HUES48 (cell line): ENCODE measurements at regions not wholly inside any gene's neighbourhood (a gene's known extent, or its start where the extent isn't known, plus 50 kb on each side); places are given as distances from the start of the nearest gene placed in this dataset.

ENCODE experiments used
- H3K27ac ChIP-seq: one replicate; pipeline ENCODE4 v1.7.0; 2013; ENCODE audit warnings: low read depth, low read length, inconsistent platforms
- H3K27me3 ChIP-seq: 2 replicates; pipeline ENCODE4 v1.6.1; 2013; ENCODE audit warnings: mild to moderate bottlenecking, low read length; ENCODE audit not compliant: control insufficient read depth, insufficient read depth
- H3K36me3 ChIP-seq: 2 replicates; pipeline ENCODE4 v1.6.1; 2013; ENCODE audit warnings: low read length; ENCODE audit not compliant: control insufficient read depth, insufficient read depth
- H3K4me1 ChIP-seq: 2 replicates; pipeline ENCODE4 v1.6.1; 2013; ENCODE audit warnings: mild to moderate bottlenecking, low read length; ENCODE audit not compliant: control insufficient read depth, insufficient read depth
- H3K4me3 ChIP-seq: 2 replicates; pipeline ENCODE4 v1.5.1; 2013; ENCODE audit warnings: mild to moderate bottlenecking, low read depth, low read length
- H3K9ac ChIP-seq: 2 replicates; pipeline ENCODE4 v1.6.1; 2013; ENCODE audit warnings: mild to moderate bottlenecking, low read depth, low read length, moderate library complexity
- H3K9me3 ChIP-seq: 2 replicates; pipeline ENCODE4 v1.6.1; 2013; ENCODE audit warnings: low read length; ENCODE audit not compliant: control insufficient read depth, insufficient read depth

DNA sequence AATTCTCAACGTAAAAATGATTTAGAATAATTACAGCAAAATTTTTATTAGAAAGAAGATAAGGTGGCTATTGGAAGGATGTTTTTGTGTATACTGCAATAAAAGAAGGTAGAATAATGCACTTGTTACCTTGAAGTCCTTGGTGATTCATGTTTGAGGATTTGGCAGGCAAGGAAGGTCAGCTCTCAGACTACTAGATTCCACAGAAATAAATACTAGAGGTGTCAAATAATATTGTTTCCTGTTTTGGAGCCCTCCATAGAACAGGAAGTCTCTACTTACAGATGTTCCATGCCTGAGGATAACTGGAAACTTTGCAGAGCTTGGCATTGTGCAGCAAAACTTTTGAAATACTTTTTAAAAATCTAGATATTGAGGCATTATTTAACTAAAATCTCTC lies 284.3 kb upstream of the SYT1 start:
- H3K4me1 ChIP-seq = no peaks in the 10 kb centered on the region
- no peak overlapping the region for H3K27ac ChIP-seq
- no peak overlapping the region for H3K9ac ChIP-seq
- peaks cover 5% of the 10 kb centered on the region; the same call in 1 of the 2 replicates for H3K9me3 ChIP-seq
- no peak overlapping the region for H3K4me3 ChIP-seq
- H3K27me3 ChIP-seq = no peaks in the 10 kb centered on the region
- no peaks in the 10 kb centered on the region for H3K36me3 ChIP-seq

DNA sequence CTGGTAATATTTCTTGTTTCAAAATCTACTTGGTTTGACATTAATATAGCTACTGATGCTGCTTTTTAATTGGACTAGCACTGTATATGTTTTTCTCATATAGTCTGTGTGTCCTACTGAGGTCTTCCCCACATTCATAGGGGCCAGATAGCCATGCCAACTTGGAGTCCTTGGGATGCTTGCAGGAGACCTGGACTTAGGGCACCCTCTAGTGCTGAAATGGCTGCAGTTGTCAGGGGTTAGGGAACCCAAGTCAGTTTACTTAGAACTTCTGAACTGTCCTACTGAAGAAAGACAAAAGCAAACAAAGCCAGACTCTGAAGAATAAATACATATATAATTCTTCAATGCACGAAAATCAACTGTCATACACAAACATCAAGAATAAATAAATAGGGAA lies 279.9 kb upstream of the SYT1 start:
- no peaks in the 10 kb centered on the region for H3K4me1 ChIP-seq
- no peak overlapping the region for H3K4me3 ChIP-seq
- no peaks in the 10 kb centered on the region for H3K9me3 ChIP-seq
- no peak overlapping the region for H3K27ac ChIP-seq
- H3K36me3 ChIP-seq = no peaks in the 10 kb centered on the region
- H3K27me3 ChIP-seq = no peaks in the 10 kb centered on the region
- H3K9ac ChIP-seq = no peak overlapping the region

DNA sequence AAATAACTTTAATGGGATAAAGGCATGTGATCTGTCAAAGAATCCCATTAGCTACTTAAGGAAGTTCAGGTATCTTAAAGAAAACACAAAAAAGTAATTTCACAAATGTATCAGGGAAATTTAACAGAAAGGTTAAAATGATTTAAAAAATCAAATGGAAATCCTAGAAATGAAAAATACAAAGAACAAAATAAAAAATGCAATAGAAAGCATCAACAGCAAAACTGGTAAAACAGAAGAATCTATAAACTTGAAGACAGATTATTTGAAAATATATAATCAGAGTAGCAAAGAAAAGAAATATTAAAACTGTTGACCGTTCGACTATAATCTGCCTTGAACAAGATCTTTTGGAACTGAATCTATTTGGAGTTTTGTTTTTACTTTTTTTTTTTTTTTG lies 279.4 kb upstream of the SYT1 start:
- H3K36me3 ChIP-seq = no peaks in the 10 kb centered on the region
- no peaks in the 10 kb centered on the region for H3K27me3 ChIP-seq
- H3K4me1 ChIP-seq = no peaks in the 10 kb centered on the region
- no peaks in the 10 kb centered on the region for H3K9me3 ChIP-seq
- H3K27ac ChIP-seq = no peak overlapping the region
- no peak overlapping the region for H3K4me3 ChIP-seq
- H3K9ac ChIP-seq = no peak overlapping the region

DNA sequence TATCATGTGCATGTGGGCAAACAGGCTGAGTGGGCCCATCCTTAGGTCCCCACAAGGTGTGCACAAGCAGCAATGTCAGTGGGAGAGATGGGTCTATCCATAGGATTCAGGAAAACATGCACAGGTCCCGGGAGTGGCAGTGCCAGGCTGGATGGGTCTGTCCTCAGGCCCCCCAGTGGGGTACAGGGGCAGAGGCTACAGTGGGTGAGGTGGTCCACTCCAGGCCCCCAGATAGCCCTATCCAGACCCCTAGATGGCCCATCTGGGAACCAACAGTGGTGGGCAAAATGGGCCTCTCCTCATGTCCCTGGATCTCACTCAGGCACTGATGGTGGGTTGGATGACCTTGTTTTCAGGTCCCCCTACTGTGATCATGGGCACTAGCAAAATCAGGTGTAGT lies 277.8 kb upstream of the SYT1 start:
- Histone ChIP-seq H3K36me3 (no peaks in the 10 kb centered on the region), H3K27me3 (no peaks in the 10 kb centered on the region), H3K9ac (no peak overlapping the region), H3K9me3 (no peaks in the 10 kb centered on the region), H3K4me3 (no peak overlapping the region), H3K27ac (no peak overlapping the region), H3K4me1 (no peaks in the 10 kb centered on the region)

DNA sequence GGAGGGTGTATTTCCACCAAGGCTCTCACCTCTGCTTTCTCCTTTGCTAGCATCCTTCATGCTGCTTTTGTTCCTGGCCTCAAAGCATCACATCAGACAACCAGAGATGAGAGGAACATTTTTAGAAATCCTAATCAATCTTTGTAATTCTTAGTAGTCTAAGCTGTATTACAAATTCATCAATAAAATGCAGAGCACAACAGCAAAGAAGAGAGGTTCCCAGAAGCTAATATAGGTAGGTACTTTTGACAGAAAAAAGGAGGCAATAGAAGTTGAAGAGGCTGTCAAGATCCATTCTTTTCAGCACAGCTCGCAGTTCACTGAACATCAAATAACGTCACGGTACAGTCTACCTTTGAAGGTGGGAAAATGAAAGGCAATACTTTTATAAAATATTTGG lies 265.2 kb upstream of the SYT1 start:
- Histone ChIP-seq H3K27me3 (no peaks in the 10 kb centered on the region), H3K9me3 (0 out of 2 replicates have a peak, but pooled peaks cover 5% of the 10 kb centered on the region), H3K4me1 (no peaks in the 10 kb centered on the region), H3K4me3 (no peak overlapping the region), H3K36me3 (no peaks in the 10 kb centered on the region), H3K27ac (no peak overlapping the region), H3K9ac (no peak overlapping the region)

DNA sequence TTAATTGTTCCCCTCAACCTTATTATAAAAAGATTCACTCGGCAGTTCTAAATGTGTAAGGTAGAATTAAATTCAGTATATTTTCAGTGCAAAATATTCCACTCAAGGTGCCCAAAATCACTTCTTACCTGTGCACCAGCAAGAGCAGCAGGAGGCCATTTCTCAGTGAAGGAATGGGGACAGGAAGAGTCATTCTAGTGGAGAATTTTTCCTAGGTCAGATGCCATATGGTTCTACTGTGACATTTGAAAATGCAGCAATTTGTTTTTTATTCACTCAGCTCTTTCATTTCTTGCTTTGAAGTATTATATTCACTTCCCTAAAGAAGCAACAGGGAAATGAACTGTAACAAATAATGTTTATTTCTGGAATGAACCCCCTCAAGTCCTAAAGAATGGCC lies 264.0 kb upstream of the SYT1 start:
- H3K36me3 ChIP-seq = no peaks in the 10 kb centered on the region
- no peaks in the 10 kb centered on the region for H3K27me3 ChIP-seq
- no peak overlapping the region for H3K9ac ChIP-seq
- no peak overlapping the region for H3K27ac ChIP-seq
- H3K4me3 ChIP-seq = no peak overlapping the region
- 0 out of 2 replicates have a peak, but pooled peaks cover 7% of the 10 kb centered on the region for H3K9me3 ChIP-seq
- H3K4me1 ChIP-seq = no peaks in the 10 kb centered on the region

DNA sequence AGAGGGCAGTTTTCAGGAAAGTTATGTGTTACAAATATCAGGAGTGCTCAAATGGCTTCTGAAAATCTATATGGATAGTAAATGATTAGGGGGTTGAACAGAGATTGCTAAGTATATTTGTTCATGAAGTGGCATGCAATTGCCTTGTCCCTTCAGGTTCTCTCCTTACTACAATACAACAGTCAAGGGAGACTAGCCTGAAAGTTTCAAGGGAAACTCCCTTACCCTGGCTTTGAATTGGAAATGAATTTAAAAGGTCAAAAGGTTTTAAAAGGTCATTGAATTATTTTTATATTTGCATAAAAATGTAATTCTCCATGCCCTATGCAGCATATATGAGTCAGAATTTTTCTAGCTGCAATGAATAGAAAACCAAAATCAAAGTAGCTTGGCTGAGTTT lies 253.1 kb upstream of the SYT1 start:
- Histone ChIP-seq H3K4me1 (no peaks in the 10 kb centered on the region), H3K36me3 (no peaks in the 10 kb centered on the region), H3K9ac (no peak overlapping the region), H3K9me3 (0 out of 2 replicates have a peak, but pooled peaks cover 3% of the 10 kb centered on the region), H3K4me3 (no peak overlapping the region), H3K27ac (no peak overlapping the region), H3K27me3 (no peaks in the 10 kb centered on the region)

DNA sequence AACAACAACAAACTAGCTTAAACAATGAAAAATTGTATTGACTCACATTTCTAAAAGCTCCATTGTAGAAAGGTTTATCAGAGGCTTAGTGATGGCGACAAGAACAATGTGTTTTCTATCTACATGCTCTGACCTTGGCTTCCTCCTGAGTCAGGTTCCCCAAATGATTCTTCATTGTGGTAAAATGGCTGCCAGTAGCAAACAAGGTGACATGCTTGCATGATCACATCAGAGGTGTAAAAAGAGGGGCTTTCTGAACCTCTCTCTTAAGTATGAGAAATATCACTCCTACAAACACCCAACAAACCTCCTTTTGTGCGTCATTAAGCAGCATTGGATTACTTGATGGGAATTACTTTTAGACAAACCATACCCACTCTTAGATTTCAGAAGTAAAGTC lies 252.4 kb upstream of the SYT1 start:
- no peaks in the 10 kb centered on the region for H3K27me3 ChIP-seq
- H3K9me3 ChIP-seq = 0 out of 2 replicates have a peak, but pooled peaks cover 3% of the 10 kb centered on the region
- no peak overlapping the region for H3K27ac ChIP-seq
- H3K4me1 ChIP-seq = no peaks in the 10 kb centered on the region
- H3K36me3 ChIP-seq = no peaks in the 10 kb centered on the region
- no peak overlapping the region for H3K9ac ChIP-seq
- H3K4me3 ChIP-seq = no peak overlapping the region

DNA sequence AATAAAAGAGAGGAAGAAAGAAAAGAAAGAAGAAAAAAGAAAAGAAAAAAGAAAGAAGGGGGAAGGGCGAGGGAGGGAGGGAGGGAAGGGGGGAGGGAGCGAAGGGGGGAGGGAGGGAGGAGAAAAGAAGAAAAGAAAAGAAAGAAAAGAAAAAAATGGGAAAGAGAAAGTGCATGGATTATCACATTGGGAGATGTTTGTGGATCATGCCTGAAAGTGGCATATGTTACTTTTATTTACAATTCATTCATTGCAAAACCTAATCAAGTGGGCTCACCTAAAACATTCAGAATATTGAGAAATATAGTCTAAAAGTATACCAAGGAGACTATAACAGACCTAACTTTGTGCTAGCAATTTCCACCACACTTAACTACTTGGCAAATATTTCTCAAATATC lies 246.9 kb upstream of the SYT1 start:
- Histone ChIP-seq H3K4me1 (no peaks in the 10 kb centered on the region), H3K9ac (no peak overlapping the region), H3K36me3 (no peaks in the 10 kb centered on the region), H3K27ac (no peak overlapping the region), H3K9me3 (no peaks in the 10 kb centered on the region), H3K4me3 (no peak overlapping the region), H3K27me3 (no peaks in the 10 kb centered on the region)

DNA sequence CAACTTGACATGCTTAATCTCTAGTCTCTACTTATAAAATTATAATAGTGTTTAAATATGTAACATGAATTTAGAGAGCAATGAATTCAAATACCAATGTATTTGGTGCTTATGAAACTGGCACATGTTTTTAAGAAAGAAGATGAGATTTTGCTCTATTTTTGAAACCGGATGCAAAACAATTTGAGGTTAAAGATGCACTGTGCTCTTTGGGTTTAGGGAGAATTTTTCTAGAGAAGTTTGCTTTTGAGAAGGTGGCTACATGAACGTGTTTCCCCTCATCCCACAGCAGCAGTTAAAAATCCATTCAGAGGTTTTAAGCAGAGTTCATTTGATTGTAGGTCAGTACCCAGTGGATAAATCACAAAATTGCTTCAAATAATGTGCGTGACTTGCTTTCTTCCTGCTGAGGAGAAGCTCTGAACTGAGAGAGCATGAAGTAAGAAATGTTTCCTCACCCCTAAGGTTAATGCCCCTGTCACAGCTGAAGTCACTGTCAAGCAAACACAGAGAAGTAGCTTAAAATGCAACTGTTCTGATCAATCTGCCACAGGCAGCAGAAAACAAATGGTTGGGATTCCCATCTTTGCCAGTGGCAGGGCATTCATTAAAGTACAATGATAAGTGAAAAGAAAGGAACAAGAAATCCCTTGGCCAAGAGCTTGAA lies 241.9 kb upstream of the SYT1 start:
- Histone ChIP-seq H3K4me3 (no peak overlapping the region), H3K27me3 (no peaks in the 10 kb centered on the region; the same call in 1 of the 2 replicates), H3K9me3 (no peaks in the 10 kb centered on the region), H3K27ac (no peak overlapping the region), H3K9ac (no peak overlapping the region), H3K36me3 (no peaks in the 10 kb centered on the region), H3K4me1 (no peaks in the 10 kb centered on the region)

DNA sequence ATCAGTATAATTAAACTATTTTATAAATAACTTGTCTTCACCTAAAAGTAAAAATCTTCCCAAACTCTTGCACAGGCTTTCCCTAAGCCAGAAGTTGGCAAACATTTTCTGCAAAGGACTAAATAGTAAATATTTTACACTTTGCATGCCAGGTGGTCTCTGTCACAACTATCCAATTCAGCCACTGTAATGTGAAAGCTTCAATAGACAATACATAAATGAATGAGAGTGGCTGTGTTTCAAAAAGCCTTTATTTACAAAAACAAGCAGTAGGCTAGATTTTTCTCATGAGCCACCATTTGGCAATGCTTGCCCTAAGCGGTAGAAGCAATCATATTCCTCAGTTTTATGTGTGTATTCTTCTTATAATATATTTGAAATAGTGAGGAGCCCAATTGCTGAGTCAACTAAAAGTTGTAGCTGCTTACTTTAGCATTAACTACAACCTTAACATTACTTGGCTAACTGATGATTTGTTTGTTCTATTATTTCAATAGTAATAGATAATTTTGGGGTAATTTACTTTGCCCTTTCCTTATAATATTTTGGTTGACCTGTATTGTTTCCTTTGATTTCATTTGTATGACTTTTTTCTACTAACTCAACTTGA lies 236.0 kb upstream of the SYT1 start:
- no peak overlapping the region for H3K27ac ChIP-seq
- H3K4me1 ChIP-seq = no peaks in the 10 kb centered on the region
- no peak overlapping the region for H3K4me3 ChIP-seq
- no peaks in the 10 kb centered on the region; the same call in 1 of the 2 replicates for H3K27me3 ChIP-seq
- no peaks in the 10 kb centered on the region for H3K9me3 ChIP-seq
- H3K36me3 ChIP-seq = no peaks in the 10 kb centered on the region
- no peak overlapping the region for H3K9ac ChIP-seq
